ENCODE measurements at regions not wholly inside any gene's neighbourhood (a gene's known extent, or its start where the extent isn't known, plus 50 kb on each side); places are given as distances from the start of the nearest gene placed in this dataset.

DNA sequence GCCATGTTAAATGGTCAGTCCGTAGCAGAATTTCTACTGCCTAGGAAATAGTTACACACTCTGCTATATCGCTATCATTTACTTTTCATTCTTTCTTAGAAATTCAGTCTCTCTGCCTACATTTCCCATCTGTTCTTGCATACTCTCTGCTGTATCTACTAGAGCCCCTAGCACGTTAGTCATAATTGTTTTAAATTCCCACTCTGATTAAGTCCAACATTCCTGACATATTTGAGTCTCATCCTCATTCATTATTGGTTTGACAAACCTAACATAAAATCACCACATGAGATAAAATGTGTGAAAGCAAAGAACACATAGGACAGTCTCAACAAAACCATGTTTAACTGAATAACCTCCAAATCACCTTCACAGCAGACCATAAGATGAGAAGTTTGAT lies 513.6 kb downstream of the PLPP3 start:
- no peak for FAIRE-seq
- TF ChIP-seq POLR2A (IDR thresholded peaks at IDR 0.05; ENCODE audit: low read depth, low read length) (no peak), POLR2AphosphoS5 (IDR thresholded peaks at IDR 0.05; ENCODE audit: low read depth, low read length) (no peak), TAF1 (IDR thresholded peaks at IDR 0.05; ENCODE audit: borderline replicate concordance, low read depth, low read length) (no peak)
- no peak for DNase-seq (ENCODE audit: insufficient read length)

DNA sequence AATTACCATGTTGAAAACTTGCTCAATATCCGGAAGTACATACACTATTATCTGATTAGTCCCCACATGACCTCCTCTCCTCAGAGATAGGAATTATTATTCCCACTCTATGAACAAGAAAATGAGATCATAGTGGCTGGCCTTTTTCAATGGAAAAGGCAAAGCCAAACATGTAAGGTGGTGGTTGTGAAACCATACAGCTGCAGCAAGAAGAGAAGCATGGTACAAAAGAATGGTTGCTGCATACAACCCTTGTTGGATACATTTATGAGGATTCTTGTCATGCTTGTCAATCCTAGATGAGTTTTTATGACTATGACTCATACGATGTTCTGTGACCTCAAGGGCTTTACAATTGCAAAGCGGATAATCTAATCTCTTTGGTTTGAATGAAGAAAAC lies 514.7 kb downstream of the PLPP3 start:
- TF ChIP-seq POLR2A (IDR thresholded peaks at IDR 0.05; ENCODE audit: low read depth, low read length) (no peak), POLR2AphosphoS5 (IDR thresholded peaks at IDR 0.05; ENCODE audit: low read depth, low read length) (no peak), TAF1 (IDR thresholded peaks at IDR 0.05; ENCODE audit: borderline replicate concordance, low read depth, low read length) (no peak)
- FAIRE-seq (no peak), DNase-seq (ENCODE audit: insufficient read length) (no peak)

DNA sequence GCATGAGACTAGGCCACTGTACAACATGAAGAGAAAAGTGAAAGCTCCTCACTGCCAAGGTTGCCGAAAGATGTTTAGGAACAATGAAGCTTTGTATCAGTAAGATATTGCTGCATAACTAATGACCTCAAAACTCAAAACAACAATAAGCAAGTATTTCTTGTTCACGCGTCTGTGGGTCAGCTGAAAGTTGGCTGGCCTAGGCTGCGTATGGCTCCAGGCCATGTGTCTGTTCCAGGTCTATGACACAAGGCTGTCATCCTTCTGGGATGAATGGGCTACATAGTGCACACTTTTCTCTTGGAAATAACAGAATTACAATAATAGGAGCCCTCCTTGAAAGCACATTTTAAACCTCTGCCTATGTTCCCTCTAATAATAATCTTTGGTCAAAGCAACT lies 515.9 kb downstream of the PLPP3 start:
- no peak for FAIRE-seq
- TF ChIP-seq POLR2AphosphoS5 (IDR thresholded peaks at IDR 0.05; ENCODE audit: low read depth, low read length), result no peak
- TF ChIP-seq TAF1 (IDR thresholded peaks at IDR 0.05; ENCODE audit: borderline replicate concordance, low read depth, low read length), result no peak
- TF ChIP-seq POLR2A (IDR thresholded peaks at IDR 0.05; ENCODE audit: low read depth, low read length), result no peak
- DNase-seq (ENCODE audit: insufficient read length), result no peak

DNA sequence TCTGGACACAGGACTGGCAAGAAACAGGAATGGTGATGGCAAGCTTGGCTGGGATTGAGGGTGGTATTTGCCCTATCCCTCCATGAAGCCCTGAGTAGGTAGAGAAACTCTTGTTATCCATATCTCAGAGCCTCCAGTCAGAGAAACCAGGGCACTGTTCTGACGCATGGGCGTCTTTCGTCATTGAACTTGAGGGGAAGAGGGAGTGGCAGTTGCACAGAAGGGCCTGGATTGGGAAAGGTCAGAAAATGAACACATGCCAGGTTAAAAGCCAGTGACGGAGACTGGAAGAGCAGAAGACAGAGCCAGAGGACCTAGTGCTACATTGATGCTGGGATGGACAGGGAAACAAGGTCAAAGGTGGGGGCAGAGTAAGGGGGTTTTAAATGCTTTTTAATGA lies 516.7 kb downstream of the PLPP3 start:
- FAIRE-seq, result no peak
- DNase-seq (ENCODE audit: insufficient read length), result no peak
- no peak for TF ChIP-seq TAF1 (IDR thresholded peaks at IDR 0.05; ENCODE audit: borderline replicate concordance, low read depth, low read length)
- no peak for TF ChIP-seq POLR2A (IDR thresholded peaks at IDR 0.05; ENCODE audit: low read depth, low read length)
- TF ChIP-seq POLR2AphosphoS5 (IDR thresholded peaks at IDR 0.05; ENCODE audit: low read depth, low read length), result no peak

DNA sequence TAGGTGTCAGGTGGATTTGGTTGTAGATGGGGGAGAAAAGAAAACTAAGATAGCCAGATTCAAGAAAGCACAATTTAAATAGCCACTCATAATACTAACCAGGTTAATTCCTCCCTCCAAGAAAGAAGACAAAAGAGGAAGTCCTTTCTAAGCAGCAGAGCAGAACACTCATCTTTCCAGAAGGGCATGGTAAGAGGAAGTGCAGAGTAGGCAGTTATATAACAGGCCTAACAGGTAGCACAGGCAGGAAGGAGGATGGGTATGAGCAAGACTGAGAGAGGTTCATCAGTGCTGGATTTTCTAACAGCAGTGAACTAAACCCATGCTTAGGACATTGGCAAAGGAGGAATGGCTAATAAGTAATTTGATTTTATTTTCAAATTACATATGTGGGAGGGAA lies 517.5 kb downstream of the PLPP3 start:
- no peak for DNase-seq (ENCODE audit: insufficient read length)
- no peak for FAIRE-seq
- TF ChIP-seq POLR2AphosphoS5 (IDR thresholded peaks at IDR 0.05; ENCODE audit: low read depth, low read length) (no peak), TAF1 (IDR thresholded peaks at IDR 0.05; ENCODE audit: borderline replicate concordance, low read depth, low read length) (no peak), POLR2A (IDR thresholded peaks at IDR 0.05; ENCODE audit: low read depth, low read length) (no peak)

DNA sequence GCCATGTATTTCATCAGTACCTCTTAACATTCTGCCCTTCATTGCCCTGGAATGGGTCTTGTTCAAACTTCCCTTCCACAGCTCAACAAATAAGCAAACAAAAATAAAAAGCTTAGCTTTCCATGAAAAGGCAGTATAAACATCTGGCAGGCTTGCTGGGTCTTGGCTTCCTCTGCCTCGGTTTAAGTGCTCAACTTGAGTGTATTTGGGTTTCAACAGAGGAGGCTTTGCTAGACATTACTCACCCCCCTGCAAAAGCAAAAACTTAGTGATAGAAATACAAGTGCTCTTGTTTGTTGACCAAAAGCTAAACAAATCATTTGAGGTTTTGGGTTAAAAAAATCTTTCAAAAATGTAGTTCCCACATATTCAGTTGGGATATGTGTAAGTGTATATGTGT lies 518.5 kb downstream of the PLPP3 start:
- TF ChIP-seq TAF1 (IDR thresholded peaks at IDR 0.05; ENCODE audit: borderline replicate concordance, low read depth, low read length), result no peak
- no peak for TF ChIP-seq POLR2A (IDR thresholded peaks at IDR 0.05; ENCODE audit: low read depth, low read length)
- no peak for TF ChIP-seq POLR2AphosphoS5 (IDR thresholded peaks at IDR 0.05; ENCODE audit: low read depth, low read length)
- DNase-seq (ENCODE audit: insufficient read length), result no peak
- FAIRE-seq, result no peak

DNA sequence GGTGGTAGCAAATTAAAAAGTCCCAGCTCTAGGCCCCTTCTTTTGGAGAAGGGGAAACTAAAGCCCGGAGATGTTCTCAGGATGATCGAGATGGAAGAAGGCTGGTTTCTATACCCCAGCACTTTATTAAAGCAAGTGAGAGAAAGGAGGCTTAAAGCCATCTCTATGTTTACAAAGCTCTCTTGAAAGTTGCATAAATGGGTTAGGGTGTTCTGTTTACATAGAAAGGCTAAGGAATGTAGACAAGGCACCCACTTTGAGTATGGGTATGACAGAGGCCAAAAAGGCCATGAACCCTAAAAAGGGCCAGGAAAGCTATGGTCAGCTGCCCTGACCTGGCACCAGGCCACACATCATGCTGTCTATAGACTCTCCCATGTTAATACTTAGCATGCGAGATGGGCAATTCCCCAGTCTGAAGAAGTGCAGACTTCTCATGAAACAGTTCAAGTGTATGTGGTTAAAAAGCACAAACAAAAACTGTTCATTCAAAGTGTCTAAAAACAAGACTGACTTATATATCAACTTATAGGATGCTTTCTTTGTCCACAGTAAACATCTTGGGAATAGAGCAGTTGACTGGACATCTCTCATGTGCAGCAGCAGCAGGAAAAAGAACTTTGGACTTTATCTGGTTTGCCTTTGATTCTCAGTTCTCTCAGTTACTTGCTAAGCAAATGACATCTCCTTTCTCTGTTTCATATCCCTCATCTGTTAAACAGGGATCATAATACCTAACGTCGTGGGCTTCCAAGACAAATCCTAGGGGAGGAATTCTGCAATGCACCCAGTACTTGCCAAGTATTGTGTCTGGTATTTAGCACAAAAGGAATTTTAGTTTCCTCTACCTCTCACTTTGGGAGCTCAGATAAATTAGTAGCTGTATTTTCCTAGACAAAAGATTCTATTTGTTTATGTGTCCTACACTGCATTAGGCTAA lies 521.6 kb downstream of the PLPP3 start:
- no peak for TF ChIP-seq POLR2A (IDR thresholded peaks at IDR 0.05; ENCODE audit: low read depth, low read length)
- no peak for FAIRE-seq
- DNase-seq (ENCODE audit: insufficient read length), result no peak

DNA sequence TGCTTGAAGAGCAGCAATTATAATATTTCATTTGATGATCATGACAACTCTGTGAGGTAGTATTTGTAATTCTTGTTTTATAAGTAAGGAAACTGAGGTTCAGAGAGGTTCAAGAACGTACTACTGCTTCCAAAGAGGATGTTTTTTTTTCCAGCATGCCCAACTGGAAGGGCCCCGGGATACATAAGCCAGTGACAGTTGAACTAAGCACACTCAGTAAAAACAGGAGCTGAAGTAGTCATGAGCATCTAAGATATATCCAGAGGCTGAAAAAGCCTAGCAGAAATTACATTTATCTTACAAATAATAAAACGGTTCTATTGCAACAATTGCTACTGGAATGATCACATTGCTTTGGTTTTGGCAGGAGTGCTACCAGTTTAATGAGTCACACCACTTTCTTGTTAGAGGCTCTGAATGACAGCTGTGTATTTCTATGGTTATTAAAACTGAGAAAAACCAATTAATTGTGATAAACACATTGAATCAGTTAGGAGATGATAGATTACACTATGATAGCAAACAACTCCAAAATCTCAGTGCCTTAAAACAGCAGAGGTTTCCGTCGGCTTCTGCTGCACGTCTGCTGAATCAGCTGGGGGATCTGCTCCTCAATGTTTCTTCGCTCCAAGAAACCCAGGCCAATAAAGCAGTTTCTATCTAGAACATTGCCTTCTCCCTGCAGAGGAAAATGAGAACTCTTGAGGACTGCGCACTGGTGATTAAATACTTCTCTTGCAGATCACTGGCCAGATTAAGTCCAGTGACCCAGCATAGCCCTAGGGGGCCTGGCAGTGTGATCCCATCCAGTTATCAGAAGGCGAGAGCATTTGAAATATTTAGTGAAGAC lies 522.7 kb downstream of the PLPP3 start:
- FAIRE-seq (no peak), DNase-seq (ENCODE audit: insufficient read length) (no peak)
- no peak for TF ChIP-seq POLR2AphosphoS5 (IDR thresholded peaks at IDR 0.05; ENCODE audit: low read depth, low read length)
- no peak for TF ChIP-seq POLR2A (IDR thresholded peaks at IDR 0.05; ENCODE audit: low read depth, low read length)
- no peak for TF ChIP-seq TAF1 (IDR thresholded peaks at IDR 0.05; ENCODE audit: borderline replicate concordance, low read depth, low read length)

DNA sequence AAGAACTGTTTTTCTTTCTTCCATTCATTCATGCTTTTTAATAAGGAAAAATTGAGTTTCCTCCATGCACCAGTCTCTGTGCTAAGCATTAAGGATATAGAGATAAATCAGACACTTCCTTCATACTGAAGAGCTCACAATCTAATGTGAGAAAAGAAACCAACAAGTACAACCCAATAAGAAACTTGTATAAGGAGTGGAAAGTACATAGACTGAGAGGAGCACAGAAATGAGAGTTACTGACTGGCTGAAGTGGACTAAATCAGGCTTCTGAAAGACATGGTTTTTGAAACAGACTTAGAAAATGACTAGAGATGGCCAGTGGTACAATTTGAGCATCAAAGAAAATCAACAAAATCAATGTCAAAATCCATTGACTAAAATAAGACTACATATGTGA lies 524.4 kb downstream of the PLPP3 start:
- FAIRE-seq (no peak), DNase-seq (ENCODE audit: insufficient read length) (no peak)
- TF ChIP-seq POLR2AphosphoS5 (IDR thresholded peaks at IDR 0.05; ENCODE audit: low read depth, low read length) (no peak), POLR2A (IDR thresholded peaks at IDR 0.05; ENCODE audit: low read depth, low read length) (no peak), TAF1 (IDR thresholded peaks at IDR 0.05; ENCODE audit: borderline replicate concordance, low read depth, low read length) (no peak)

DNA sequence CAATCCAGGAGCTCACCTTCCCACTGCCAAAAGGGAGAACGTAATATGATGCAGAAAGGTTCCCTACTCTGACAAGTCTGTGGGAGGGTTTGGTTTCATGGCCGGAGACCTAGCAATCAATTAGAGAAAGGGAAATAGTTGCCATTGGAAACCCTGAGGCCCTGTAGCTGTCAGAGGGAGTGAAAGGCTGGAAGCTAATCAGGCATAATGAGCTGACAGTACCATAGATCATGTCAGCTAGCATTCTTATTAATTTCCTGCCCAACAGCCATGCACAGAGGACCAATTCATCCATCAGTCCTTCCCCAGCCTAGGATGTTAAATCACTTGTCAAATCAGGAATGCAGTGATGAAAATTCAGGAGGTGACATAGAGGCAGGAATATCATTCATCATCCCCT lies 527.3 kb downstream of the PLPP3 start:
- no peak for DNase-seq (ENCODE audit: insufficient read length)
- FAIRE-seq, result no peak
- TF ChIP-seq POLR2AphosphoS5 (IDR thresholded peaks at IDR 0.05; ENCODE audit: low read depth, low read length) (no peak), POLR2A (IDR thresholded peaks at IDR 0.05; ENCODE audit: low read depth, low read length) (no peak), TAF1 (IDR thresholded peaks at IDR 0.05; ENCODE audit: borderline replicate concordance, low read depth, low read length) (no peak)

DNA sequence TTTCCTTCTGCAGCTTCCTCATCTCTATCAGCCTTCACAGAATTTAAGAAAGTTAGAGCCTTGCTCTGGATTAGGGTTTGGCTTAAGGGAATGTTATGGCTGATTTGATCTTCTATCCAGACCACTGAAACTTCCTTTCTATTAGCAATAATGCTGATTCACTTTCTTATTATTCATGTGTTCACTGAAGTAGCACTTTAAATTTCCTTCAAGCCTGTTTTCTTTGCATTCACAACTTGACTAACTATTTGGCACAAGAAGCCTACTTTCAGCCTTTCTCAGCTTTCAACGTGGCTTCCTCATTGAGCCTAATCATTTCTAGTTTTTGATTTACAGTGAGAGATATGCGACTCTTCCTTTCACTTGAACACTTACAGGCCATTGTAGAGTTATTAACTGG lies 528.5 kb downstream of the PLPP3 start:
- FAIRE-seq, result no peak
- DNase-seq (ENCODE audit: insufficient read length), result no peak
- no peak for TF ChIP-seq POLR2AphosphoS5 (IDR thresholded peaks at IDR 0.05; ENCODE audit: low read depth, low read length)

DNA sequence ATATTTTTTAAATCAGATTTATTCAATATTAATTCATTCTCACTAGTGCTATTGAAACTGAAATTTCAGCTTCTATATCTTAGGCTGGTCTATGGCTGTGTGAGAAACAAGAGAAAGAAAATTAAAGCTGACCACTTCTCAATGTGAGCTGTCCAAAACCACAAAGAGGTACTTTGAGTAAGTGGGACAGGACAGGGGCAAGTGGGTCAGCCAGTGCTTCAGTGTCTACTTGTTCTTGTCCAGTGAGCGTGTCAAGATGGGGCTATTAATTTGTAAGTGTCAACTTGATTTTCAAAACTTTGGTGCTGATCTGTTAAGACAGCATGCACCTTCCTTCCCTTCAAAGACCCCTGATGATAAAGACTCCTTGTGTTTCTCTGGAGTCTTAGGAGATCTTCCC lies 533.9 kb downstream of the PLPP3 start:
- DNase-seq (ENCODE audit: insufficient read length) (no peak), FAIRE-seq (no peak)
- TF ChIP-seq TAF1 (IDR thresholded peaks at IDR 0.05; ENCODE audit: borderline replicate concordance, low read depth, low read length) (no peak), POLR2AphosphoS5 (IDR thresholded peaks at IDR 0.05; ENCODE audit: low read depth, low read length) (no peak), POLR2A (IDR thresholded peaks at IDR 0.05; ENCODE audit: low read depth, low read length) (no peak)
